Mucosa of descending colon (tissue), 3 donors: ENCODE measurements at regions not wholly inside any gene's neighbourhood (a gene's known extent, or its start where the extent isn't known, plus 50 kb on each side); places are given as distances from the start of the nearest gene placed in this dataset.

Experiments used
- ATAC-seq: fragments of 200-7000 bp; cut with Tn5 transposase; one replicate; pipeline ENCODE4 v1.9.1; 2020; ENCODE audit warnings: mild to moderate bottlenecking, moderate library complexity
- DNase-seq, 3 donors: peaks; one replicate each; pipeline ENCODE4 v3.0.0-alpha.2; 2020
- H3K36me3 ChIP-seq: fragments of 200-600 bp; one replicate; pipeline ENCODE4 v1.8.0; 2021; ENCODE audit warnings: low read depth, mild to moderate bottlenecking
- H3K4me1 ChIP-seq: fragments of 200-600 bp; one replicate; pipeline ENCODE4 v1.8.0; 2021; ENCODE audit warnings: low read depth, mild to moderate bottlenecking
- H3K4me3 ChIP-seq: fragments of 200-600 bp; one replicate; pipeline ENCODE4 v1.8.0; 2021; ENCODE audit warnings: mild to moderate bottlenecking
- H3K9me3 ChIP-seq: fragments of 200-600 bp; one replicate; pipeline ENCODE4 v1.8.0; 2021; ENCODE audit warnings: mild to moderate bottlenecking
- intact Hi-C, 2 donors: fragments of 100-400 bp; cut with DNase I in 1 of 2; cut with micrococcal nuclease in 1 of 2; formaldehyde crosslinking; loops; one replicate each; pipeline versions ENCODE4 v1.11.0 to v1.11.1; 2022; cut with DNase I, micrococcal nuclease
- TF ChIP-seq, protein P1 (sequence below): fragments of 200-600 bp; IDR thresholded peaks from one replicate; pipeline ENCODE4 v1.8.0; 2022; ENCODE audit warnings: antibody characterized with exemption, mild to moderate bottlenecking
- donor health status: DM: no; HTN: no; CAD: no; lungs with moderate emphysema.
- donor health status: DM: no; HTN: no; CAD: no.
- donor health status: DM: no; HTN: yes; CAD: no.

DNA sequence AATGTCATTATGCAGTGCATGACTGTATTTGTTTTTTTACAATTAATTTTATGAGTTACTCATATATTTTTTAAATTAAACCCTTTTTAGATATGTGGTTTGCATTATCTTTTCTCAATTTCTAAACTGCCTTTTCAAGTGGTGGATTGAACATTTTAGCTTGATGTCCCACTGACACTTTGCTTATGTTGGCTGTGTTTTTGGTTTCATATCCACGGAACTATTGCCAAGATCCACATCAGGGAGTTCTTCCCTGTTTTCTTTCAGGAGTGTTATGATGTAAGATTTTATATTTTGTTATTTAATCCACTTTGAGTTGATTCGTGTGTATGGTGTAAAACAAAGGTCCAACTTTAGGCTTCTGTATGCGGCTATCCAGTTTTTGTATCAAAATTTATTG, 1144.9 kb upstream of the EYS start:
- no peaks in the 10 kb centered on the region for H3K4me1 ChIP-seq
- no peak for DNase-seq
- TF ChIP-seq, protein P1, sequence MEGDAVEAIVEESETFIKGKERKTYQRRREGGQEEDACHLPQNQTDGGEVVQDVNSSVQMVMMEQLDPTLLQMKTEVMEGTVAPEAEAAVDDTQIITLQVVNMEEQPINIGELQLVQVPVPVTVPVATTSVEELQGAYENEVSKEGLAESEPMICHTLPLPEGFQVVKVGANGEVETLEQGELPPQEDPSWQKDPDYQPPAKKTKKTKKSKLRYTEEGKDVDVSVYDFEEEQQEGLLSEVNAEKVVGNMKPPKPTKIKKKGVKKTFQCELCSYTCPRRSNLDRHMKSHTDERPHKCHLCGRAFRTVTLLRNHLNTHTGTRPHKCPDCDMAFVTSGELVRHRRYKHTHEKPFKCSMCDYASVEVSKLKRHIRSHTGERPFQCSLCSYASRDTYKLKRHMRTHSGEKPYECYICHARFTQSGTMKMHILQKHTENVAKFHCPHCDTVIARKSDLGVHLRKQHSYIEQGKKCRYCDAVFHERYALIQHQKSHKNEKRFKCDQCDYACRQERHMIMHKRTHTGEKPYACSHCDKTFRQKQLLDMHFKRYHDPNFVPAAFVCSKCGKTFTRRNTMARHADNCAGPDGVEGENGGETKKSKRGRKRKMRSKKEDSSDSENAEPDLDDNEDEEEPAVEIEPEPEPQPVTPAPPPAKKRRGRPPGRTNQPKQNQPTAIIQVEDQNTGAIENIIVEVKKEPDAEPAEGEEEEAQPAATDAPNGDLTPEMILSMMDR = no peak
- no peak overlapping the region for H3K4me3 ChIP-seq
- no peak for ATAC-seq
- intact Hi-C loops = no loop called here
- no peaks in the 10 kb centered on the region for H3K36me3 ChIP-seq
- H3K9me3 ChIP-seq = peaks cover 16% of the 10 kb centered on the region

DNA sequence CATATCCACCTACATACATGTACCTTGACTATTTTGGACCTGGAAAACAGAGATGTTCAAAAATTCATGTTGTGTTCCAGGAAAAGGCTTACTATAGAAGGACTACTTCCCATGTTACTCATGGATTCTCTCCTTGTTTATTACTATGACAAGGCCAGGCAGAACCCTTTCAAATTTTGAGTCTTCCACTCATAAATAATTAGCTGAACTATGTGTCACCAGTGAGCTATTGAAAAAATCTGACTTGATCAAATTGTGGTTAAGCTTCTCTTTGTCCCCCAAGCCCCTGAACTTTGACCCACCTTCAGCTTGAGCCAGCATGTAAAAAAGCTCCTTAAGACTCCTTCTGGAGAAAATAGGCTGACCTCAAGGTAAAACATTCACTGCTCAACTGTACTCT, 1142.8 kb upstream of the EYS start:
- intact Hi-C loops = no loop called here
- TF ChIP-seq, protein P1 = no peak
- Histone ChIP-seq H3K36me3 (no peaks in the 10 kb centered on the region), H3K4me3 (no peak overlapping the region), H3K4me1 (no peaks in the 10 kb centered on the region), H3K9me3 (peaks cover 24% of the 10 kb centered on the region)
- ATAC-seq (no peak), DNase-seq (no peak)

DNA sequence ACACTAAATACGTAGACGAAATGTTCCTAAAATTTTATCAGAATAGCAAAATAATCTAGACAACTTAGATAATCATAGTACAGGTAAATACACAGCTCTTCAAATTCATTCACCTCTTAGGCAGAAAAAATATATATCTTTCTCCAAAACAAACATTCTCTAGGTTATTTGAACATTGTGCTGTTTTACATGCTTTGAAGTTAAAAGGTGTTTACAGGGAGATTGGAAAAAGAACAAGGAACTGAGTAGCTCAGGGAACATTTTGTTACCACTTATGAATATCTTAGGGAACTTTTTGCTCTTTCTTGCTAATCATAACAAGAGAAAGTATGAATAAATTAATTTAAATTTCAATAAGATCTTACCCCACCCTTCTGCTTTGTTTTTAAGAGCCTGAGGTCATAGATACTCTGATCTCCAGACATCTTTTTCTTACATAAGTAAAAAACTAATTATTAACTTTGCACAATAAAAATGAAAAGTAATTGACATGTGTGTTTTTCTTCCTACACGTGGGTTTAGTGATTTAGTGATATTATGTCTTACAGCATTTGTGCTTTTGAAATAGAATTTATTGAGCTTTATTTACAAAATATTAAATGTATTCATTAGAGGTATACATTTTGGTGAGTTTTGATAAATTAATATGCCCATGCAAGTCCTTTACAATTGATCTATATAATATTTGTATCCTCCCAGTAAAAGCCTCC, 1141.4 kb upstream of the EYS start:
- intact Hi-C loops = no loop called here
- Histone ChIP-seq H3K9me3 (peaks cover 18% of the 10 kb centered on the region), H3K4me1 (no peaks in the 10 kb centered on the region), H3K4me3 (no peak overlapping the region), H3K36me3 (no peaks in the 10 kb centered on the region)
- ATAC-seq = no peak
- TF ChIP-seq, protein P1 = no peak
- DNase-seq = no peak

DNA sequence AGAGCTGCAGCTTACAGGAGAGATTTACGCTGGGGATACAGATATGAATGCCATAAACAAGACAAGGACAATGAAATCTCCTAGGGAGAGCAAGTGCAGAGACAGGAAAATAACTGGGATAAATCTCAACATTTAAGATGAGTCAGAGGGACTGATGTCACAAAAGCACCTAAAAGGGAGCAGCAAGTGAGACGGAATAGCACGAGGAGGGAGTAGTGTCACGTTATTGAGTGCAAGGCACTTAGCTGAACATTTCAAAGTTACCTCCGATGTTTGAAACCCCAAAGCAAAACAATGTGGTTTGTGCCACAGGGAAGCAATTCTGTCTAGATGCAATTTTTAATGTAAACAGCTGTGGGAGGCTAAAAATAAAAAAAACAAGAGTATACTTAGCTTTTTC, 1131.7 kb upstream of the EYS start:
- no peak overlapping the region for H3K4me3 ChIP-seq
- no peaks in the 10 kb centered on the region for H3K4me1 ChIP-seq
- intact Hi-C loops = no loop called here
- TF ChIP-seq, protein P1 = no peak
- ATAC-seq = no peak
- H3K9me3 ChIP-seq = peaks cover 16% of the 10 kb centered on the region
- no peaks in the 10 kb centered on the region for H3K36me3 ChIP-seq
- DNase-seq = no peak

DNA sequence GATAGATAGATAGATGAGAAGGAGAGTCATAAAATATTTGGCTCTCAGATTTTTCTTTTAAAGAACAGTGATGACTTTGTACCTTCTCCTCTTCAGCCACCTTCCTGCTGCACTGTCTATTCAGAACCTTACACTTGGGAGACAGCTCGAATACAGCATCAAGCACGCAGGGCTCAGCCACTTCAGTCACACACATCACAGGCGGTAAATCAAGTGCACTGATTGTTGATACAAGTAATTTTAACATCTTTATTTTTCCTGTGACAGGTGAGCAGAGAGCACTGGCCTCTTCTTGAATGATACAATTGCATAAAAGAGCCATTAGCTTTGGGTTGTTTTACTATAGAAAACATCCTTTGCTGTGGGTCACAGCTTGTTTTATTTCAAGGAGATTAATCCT, 1118.5 kb upstream of the EYS start:
- Histone ChIP-seq H3K36me3 (no peaks in the 10 kb centered on the region), H3K4me1 (no peaks in the 10 kb centered on the region), H3K9me3 (peaks cover 5% of the 10 kb centered on the region), H3K4me3 (no peak overlapping the region)
- no peak for ATAC-seq
- intact Hi-C loops = no loop called here
- no peak for DNase-seq
- TF ChIP-seq, protein P1 = no peak

DNA sequence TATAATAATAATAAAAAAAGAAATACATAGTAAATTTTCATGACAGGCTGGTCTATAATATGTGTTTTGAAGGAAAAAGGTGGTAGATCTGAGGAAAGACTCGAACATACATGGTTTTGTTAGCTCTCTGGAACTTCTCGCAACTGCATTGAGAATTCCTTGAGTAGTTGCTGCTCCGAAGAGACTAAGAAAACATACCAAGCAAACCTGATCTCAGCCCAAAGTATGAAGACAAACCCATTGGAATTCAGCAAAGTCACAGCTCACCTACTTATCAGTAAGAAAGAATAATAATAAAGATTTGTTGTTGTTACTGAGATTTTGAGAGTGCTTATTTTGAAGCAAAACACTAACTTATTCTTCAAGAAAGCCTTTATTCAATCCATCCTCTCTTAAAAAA, 1107.1 kb upstream of the EYS start:
- ATAC-seq = no peak
- H3K4me1 ChIP-seq = no peaks in the 10 kb centered on the region
- TF ChIP-seq, protein P1 = no peak
- H3K4me3 ChIP-seq = no peak overlapping the region
- DNase-seq = no peak
- H3K36me3 ChIP-seq = no peaks in the 10 kb centered on the region
- H3K9me3 ChIP-seq = peaks cover 16% of the 10 kb centered on the region
- intact Hi-C loops = no loop called here
